Fibroblast of lung (primary cell): ENCODE measurements at regions not wholly inside any gene's neighbourhood (a gene's known extent, or its start where the extent isn't known, plus 50 kb on each side); places are given as distances from the start of the nearest gene placed in this dataset.

Source experiments
- DNase-seq, 2 donors: peaks; one replicate each; pipeline versions ENCODE4 v3.0.0 to v3.0.0-alpha.2; 2010; ENCODE audit warnings: low read depth in 2 of 2
- H2AFZ ChIP-seq: 2 replicates; pipeline ENCODE4 v1.5.1; 2012; ENCODE audit warnings: low read length, control low read depth, inconsistent platforms
- H3K27ac ChIP-seq: 2 replicates; pipeline ENCODE4 v1.5.1; 2011; ENCODE audit warnings: low read length, control low read depth; ENCODE audit not compliant: insufficient read depth
- H3K27me3 ChIP-seq: 2 replicates; pipeline ENCODE4 v1.5.1; 2011; ENCODE audit warnings: mild to moderate bottlenecking, low read length; ENCODE audit not compliant: control insufficient read depth, insufficient read depth
- H3K36me3 ChIP-seq: 2 replicates; pipeline ENCODE4 v1.5.1; 2011; ENCODE audit warnings: low read length; ENCODE audit not compliant: control insufficient read depth, insufficient read depth
- H3K4me1 ChIP-seq: 2 replicates; pipeline ENCODE4 v1.5.1; 2011; ENCODE audit warnings: low read length; ENCODE audit not compliant: control insufficient read depth, insufficient read depth; ENCODE audit errors: extremely low read depth
- H3K4me2 ChIP-seq: 2 replicates; pipeline ENCODE4 v1.5.1; 2011; ENCODE audit warnings: low read length, control low read depth; ENCODE audit not compliant: insufficient read depth; ENCODE audit errors: extremely low read depth
- H3K4me3 ChIP-seq, 4 experiments: fragments of 200-600 bp in 1 of 4; sonication (generic) in 1 of 4; replicated peaks in 1 of 4; 2 replicates each; pipeline ENCODE4 v1.5.1; 2011 to 2016; ENCODE audit warnings: low read length in 4 of 4, low read depth in 3 of 4, mild to moderate bottlenecking in 3 of 4, control low read depth in 2 of 4, inconsistent platforms in 1 of 4, mixed read lengths in 1 of 4; ENCODE audit not compliant: insufficient read depth in 1 of 4; ENCODE audit errors: control extremely low read depth in 1 of 4
- H3K79me2 ChIP-seq: 2 replicates; pipeline ENCODE4 v1.5.1; 2012; ENCODE audit warnings: mild to moderate bottlenecking, low read length, inconsistent platforms; ENCODE audit not compliant: control insufficient read depth, insufficient read depth
- H3K9ac ChIP-seq: 2 replicates; pipeline ENCODE4 v1.5.1; 2011; ENCODE audit warnings: mild to moderate bottlenecking, low read length, control low read depth; ENCODE audit not compliant: insufficient read depth
- H3K9me3 ChIP-seq: 2 replicates; pipeline ENCODE4 v1.5.1; 2012; ENCODE audit warnings: low read depth, low read length; ENCODE audit not compliant: control insufficient read depth, insufficient read depth
- H4K20me1 ChIP-seq: 2 replicates; pipeline ENCODE4 v1.5.1; 2011; ENCODE audit warnings: low read length; ENCODE audit not compliant: control insufficient read depth, insufficient read depth; ENCODE audit errors: extremely low read depth
- CTCF ChIP-seq, 2 donors: IDR thresholded peaks in 1 of 2; conservative IDR thresholded peaks in 1 of 2; 1 replicate in 1 of 2; 2 replicates in 1 of 2; pipeline ENCODE4 v1.5.1; 2011 to 2012; ENCODE audit warnings: low read length in 2 of 2, control low read depth in 1 of 2, inconsistent platforms in 1 of 2, low read depth in 1 of 2, mild to moderate bottlenecking in 1 of 2
- EZH2 ChIP-seq: IDR thresholded peaks from 2 replicates; pipeline ENCODE4 v1.5.1; 2012; ENCODE audit warnings: low read length, control low read depth, mild to moderate bottlenecking; ENCODE audit errors: missing control alignments

GRCh38 chr12:128069359-128069997 is 197.5 kb upstream of the TMEM132C start:
- H3K27ac ChIP-seq: no peak overlapping the region
- H3K4me1 ChIP-seq: no peaks in the 10 kb centered on the region
- H2AFZ ChIP-seq: no peak overlapping the region
- H3K79me2 ChIP-seq: no peaks in the 10 kb centered on the region
- H4K20me1 ChIP-seq: no peaks in the 10 kb centered on the region
- no peaks in the 10 kb centered on the region for H3K9me3 ChIP-seq
- TF ChIP-seq EZH2 (no peak), CTCF (conservative IDR thresholded peaks at IDR 0.05 in 1 of 2, IDR thresholded peaks at IDR 0.05 in 1 of 2; ENCODE audit: low read depth in 1 of 2, low read length in 2 of 2) (peak; percentile 44 to 48)
- peak; percentile 15 to 65 for DNase-seq
- no peak overlapping the region for H3K4me3 ChIP-seq
- H3K4me2 ChIP-seq: no peak overlapping the region
- H3K9ac ChIP-seq: no peak overlapping the region
- H3K36me3 ChIP-seq: no peaks in the 10 kb centered on the region
- H3K27me3 ChIP-seq: no peaks in the 10 kb centered on the region

GRCh38 chr12:128073937-128074336 is 193.0 kb upstream of the TMEM132C start:
- Histone ChIP-seq H4K20me1 (no peaks in the 10 kb centered on the region), H3K79me2 (no peaks in the 10 kb centered on the region), H3K4me1 (no peaks in the 10 kb centered on the region), H3K27me3 (no peaks in the 10 kb centered on the region), H3K9me3 (no peaks in the 10 kb centered on the region), H3K27ac (no peak overlapping the region), H3K36me3 (no peaks in the 10 kb centered on the region), H3K4me2 (no peak overlapping the region), H2AFZ (no peak overlapping the region), H3K4me3 (no peak overlapping the region), H3K9ac (no peak overlapping the region)
- TF ChIP-seq EZH2 (no peak), CTCF (conservative IDR thresholded peaks at IDR 0.05 in 1 of 2, IDR thresholded peaks at IDR 0.05 in 1 of 2; ENCODE audit: low read depth in 1 of 2, low read length in 2 of 2) (no peak)
- no peak for DNase-seq

GRCh38 chr12:128075332-128075731 is 191.6 kb upstream of the TMEM132C start:
- TF ChIP-seq EZH2: no peak
- TF ChIP-seq CTCF (conservative IDR thresholded peaks at IDR 0.05 in 1 of 2, IDR thresholded peaks at IDR 0.05 in 1 of 2; ENCODE audit: low read depth in 1 of 2, low read length in 2 of 2): no peak
- peak in 1 of 2 donors; percentile 24 for DNase-seq
- H3K4me3 ChIP-seq: no peak overlapping the region
- no peaks in the 10 kb centered on the region for H3K4me1 ChIP-seq
- H3K79me2 ChIP-seq: no peaks in the 10 kb centered on the region
- no peak overlapping the region for H3K4me2 ChIP-seq
- no peak overlapping the region for H3K27ac ChIP-seq
- H3K36me3 ChIP-seq: no peaks in the 10 kb centered on the region
- no peaks in the 10 kb centered on the region for H3K27me3 ChIP-seq
- no peak overlapping the region for H3K9ac ChIP-seq
- no peaks in the 10 kb centered on the region for H4K20me1 ChIP-seq
- no peak overlapping the region for H2AFZ ChIP-seq
- H3K9me3 ChIP-seq: no peaks in the 10 kb centered on the region
